OCI-LY3 (cell line): ENCODE measurements at regions not wholly inside any gene's neighbourhood (a gene's known extent, or its start where the extent isn't known, plus 50 kb on each side); places are given as distances from the start of the nearest gene placed in this dataset.

ENCODE experiments used
- H2AFZ ChIP-seq: fragments of 200-600, 300-600 bp; shearing (Covaris generic); 2 replicates; pipeline ENCODE4 v1.6.0; 2014; ENCODE audit warnings: antibody characterized with exemption, low read depth, low read length
- H3K27ac ChIP-seq: fragments of 200-600, 300-600 bp; sonication (generic); 2 replicates; pipeline ENCODE4 v1.5.1; 2014; ENCODE audit warnings: mild to moderate bottlenecking, low read length, moderate library complexity, mixed read lengths
- H3K27me3 ChIP-seq: fragments of 200-600, 300-600 bp; sonication (generic); 2 replicates; pipeline ENCODE4 v1.6.1; 2014; ENCODE audit warnings: low read depth, low read length, mixed read lengths
- H3K36me3 ChIP-seq: fragments of 200-600, 300-600 bp; sonication (generic); replicated peaks from 2 replicates; pipeline ENCODE3; 2014; ENCODE audit warnings: low read depth, low read length, mixed read lengths
- H3K4me1 ChIP-seq: fragments of 300-600, 200-600 bp; sonication (generic); 2 replicates; pipeline ENCODE4 v1.6.1; 2014; ENCODE audit warnings: low read length, mixed read lengths
- H3K4me2 ChIP-seq: fragments of 200-600, 300-600 bp; sonication (generic); 2 replicates; pipeline ENCODE4 v1.6.1; 2014; ENCODE audit warnings: low read length, mixed read lengths
- H3K4me3 ChIP-seq: fragments of 300-600, 200-600 bp; sonication (generic); 2 replicates; pipeline ENCODE4 v1.5.1; 2014; ENCODE audit warnings: antibody characterized with exemption, mild to moderate bottlenecking, low read length, moderate library complexity
- H3K79me2 ChIP-seq: fragments of 300-600, 200-600 bp; shearing (Covaris generic); 2 replicates; pipeline ENCODE4 v1.6.1; 2014; ENCODE audit warnings: mild to moderate bottlenecking, low read length, mixed read lengths
- H3K9ac ChIP-seq: fragments of 300-600, 200-600 bp; shearing (Covaris generic); 2 replicates; pipeline ENCODE4 v1.6.0; 2014; ENCODE audit warnings: mild to moderate bottlenecking, low read length, moderate library complexity
- H3K9me3 ChIP-seq: fragments of 200-600, 300-600 bp; shearing (Covaris generic); 2 replicates; pipeline ENCODE4 v1.6.1; 2014; ENCODE audit warnings: low read length, mixed read lengths; ENCODE audit not compliant: insufficient read depth
- H4K20me1 ChIP-seq: fragments of 200-600, 300-600 bp; sonication (generic); 2 replicates; pipeline ENCODE4 v1.6.1; 2016; ENCODE audit warnings: low read length, mixed read lengths; ENCODE audit not compliant: insufficient read depth
- EZH2phosphoT487 ChIP-seq: fragments of 200-600 bp; shearing (Covaris generic); IDR thresholded peaks from 2 replicates; pipeline ENCODE4 v1.6.1; 2018; ENCODE audit warnings: antibody characterized with exemption, mixed run types, low read depth
- TF ChIP-seq, protein P1 (sequence below): fragments of 200-600, 300-600 bp; sonication (generic); IDR thresholded peaks from 2 replicates; pipeline ENCODE4 v1.5.1; 2014; ENCODE audit warnings: antibody characterized with exemption, low read length, low read depth

DNA sequence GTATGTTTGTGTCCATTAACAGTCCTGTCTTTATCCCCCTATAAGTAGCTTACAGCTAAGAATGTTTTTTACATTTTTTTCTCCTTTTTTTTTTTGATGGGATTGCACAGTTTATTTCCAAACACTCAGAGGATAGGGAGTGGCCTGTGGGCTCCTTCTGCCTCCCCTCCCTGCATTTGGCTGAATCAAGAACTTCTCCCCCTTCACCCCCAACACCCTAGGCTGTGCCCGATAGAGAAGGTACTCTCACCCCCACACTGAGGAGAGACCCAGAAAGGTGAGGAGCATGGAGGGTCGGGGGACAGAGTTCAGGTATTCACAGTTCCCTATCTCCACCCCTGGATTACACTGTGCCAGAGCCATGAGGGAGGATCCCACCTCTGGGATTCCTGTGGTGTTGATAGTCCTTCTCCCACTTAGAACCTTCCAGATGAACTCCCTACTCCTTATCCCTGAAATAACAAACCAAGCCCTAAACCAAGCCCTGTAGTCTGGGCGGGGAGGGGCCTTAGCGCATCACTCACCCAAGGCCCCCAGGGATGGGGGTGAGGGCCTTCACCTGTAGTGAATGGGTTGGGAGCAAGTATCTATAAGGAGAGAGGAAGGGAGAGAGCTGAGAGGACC, 97.1 kb downstream of the ADAMTS15 start:
- no peak overlapping the region for H2AFZ ChIP-seq
- H3K4me1 ChIP-seq, result no peaks in the 10 kb centered on the region
- no peaks in the 10 kb centered on the region for H3K79me2 ChIP-seq
- H3K27ac ChIP-seq, result no peak overlapping the region
- H4K20me1 ChIP-seq, result no peaks in the 10 kb centered on the region
- H3K9ac ChIP-seq, result no peak overlapping the region
- peaks cover 32% of the 10 kb centered on the region for H3K27me3 ChIP-seq
- H3K4me2 ChIP-seq, result no peak overlapping the region
- no peaks in the 10 kb centered on the region for H3K36me3 ChIP-seq
- no peaks in the 10 kb centered on the region for H3K9me3 ChIP-seq
- no peak overlapping the region for H3K4me3 ChIP-seq
- no peak for TF ChIP-seq EZH2phosphoT487
- TF ChIP-seq, protein P1, sequence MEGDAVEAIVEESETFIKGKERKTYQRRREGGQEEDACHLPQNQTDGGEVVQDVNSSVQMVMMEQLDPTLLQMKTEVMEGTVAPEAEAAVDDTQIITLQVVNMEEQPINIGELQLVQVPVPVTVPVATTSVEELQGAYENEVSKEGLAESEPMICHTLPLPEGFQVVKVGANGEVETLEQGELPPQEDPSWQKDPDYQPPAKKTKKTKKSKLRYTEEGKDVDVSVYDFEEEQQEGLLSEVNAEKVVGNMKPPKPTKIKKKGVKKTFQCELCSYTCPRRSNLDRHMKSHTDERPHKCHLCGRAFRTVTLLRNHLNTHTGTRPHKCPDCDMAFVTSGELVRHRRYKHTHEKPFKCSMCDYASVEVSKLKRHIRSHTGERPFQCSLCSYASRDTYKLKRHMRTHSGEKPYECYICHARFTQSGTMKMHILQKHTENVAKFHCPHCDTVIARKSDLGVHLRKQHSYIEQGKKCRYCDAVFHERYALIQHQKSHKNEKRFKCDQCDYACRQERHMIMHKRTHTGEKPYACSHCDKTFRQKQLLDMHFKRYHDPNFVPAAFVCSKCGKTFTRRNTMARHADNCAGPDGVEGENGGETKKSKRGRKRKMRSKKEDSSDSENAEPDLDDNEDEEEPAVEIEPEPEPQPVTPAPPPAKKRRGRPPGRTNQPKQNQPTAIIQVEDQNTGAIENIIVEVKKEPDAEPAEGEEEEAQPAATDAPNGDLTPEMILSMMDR, result no peak

DNA sequence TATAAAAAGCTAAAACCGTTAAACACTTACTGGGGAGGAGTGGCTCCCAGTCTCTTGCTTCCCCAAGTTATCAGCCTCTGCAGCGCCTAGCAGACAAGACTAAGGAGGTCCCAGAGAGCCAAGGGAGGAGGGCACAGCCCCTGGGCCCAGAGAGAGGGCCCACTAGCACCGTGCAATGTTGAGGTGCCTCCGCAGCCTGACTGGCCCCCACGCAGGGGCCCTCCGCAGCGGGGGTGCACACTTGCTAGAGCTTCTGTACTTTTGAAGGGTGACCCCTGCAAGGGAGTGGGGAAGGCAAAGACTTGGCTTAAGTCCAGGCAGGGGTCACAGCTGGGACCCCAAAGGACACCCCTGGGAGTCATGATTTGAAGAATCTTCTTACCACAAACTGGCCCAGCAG, 98.0 kb downstream of the ADAMTS15 start:
- Histone ChIP-seq H3K27ac (no peak overlapping the region), H3K27me3 (peaks cover 25% of the 10 kb centered on the region), H3K4me2 (no peak overlapping the region), H4K20me1 (no peaks in the 10 kb centered on the region), H3K79me2 (no peaks in the 10 kb centered on the region), H3K9me3 (no peaks in the 10 kb centered on the region), H2AFZ (no peak overlapping the region), H3K4me3 (no peak overlapping the region), H3K9ac (no peak overlapping the region), H3K36me3 (no peaks in the 10 kb centered on the region), H3K4me1 (peaks cover 5% of the 10 kb centered on the region; the same call in 1 of the 2 replicates)
- no peak for TF ChIP-seq EZH2phosphoT487
- TF ChIP-seq, protein P1, result no peak

DNA sequence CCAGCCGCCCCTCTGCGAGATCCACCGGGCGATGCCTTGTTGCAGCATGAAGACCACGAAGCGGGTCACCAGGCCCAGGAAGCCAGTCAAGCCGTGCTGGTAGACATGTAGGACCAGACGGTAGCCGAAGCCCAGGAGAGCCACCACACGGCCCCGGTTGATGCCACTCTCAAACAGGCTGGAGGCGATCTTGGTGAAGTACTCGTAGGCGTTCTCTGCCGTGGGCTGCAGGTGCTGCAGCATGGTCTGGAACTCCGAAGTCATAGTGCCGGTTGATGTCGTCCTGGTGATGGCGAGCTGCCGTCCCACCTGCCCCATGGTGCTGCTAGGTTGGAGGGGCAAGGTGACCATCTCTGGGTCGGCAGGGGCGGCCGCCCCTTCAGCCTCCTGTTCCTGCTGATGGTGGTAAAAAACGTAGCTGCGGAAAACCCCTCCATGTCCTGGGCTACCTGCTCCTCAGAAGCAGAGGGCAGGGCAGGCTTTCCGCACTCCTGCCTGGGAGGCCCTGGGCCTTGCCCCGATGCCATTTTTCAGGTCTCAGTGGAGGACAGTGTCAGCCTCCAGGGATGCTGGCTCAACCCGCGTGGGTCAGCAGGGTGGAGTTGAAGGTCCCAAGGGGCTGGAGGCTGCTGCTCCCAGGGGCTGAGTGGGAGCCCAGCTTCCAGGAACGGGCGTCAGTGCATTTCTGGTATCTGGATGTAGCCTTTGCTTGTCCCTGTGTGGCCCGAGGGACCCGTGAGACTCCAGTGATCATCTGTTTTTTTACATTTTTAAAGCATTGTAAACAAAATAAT, 98.7 kb downstream of the ADAMTS15 start:
- Histone ChIP-seq H3K27me3 (peaks cover 18% of the 10 kb centered on the region), H3K36me3 (no peaks in the 10 kb centered on the region), H3K4me1 (peaks cover 5% of the 10 kb centered on the region; the same call in 1 of the 2 replicates), H3K4me2 (no peak overlapping the region), H3K79me2 (no peaks in the 10 kb centered on the region), H4K20me1 (no peaks in the 10 kb centered on the region), H3K27ac (no peak overlapping the region), H2AFZ (no peak overlapping the region), H3K9ac (no peak overlapping the region), H3K9me3 (no peaks in the 10 kb centered on the region), H3K4me3 (no peak overlapping the region)
- no peak for TF ChIP-seq EZH2phosphoT487
- TF ChIP-seq, protein P1, result no peak

DNA sequence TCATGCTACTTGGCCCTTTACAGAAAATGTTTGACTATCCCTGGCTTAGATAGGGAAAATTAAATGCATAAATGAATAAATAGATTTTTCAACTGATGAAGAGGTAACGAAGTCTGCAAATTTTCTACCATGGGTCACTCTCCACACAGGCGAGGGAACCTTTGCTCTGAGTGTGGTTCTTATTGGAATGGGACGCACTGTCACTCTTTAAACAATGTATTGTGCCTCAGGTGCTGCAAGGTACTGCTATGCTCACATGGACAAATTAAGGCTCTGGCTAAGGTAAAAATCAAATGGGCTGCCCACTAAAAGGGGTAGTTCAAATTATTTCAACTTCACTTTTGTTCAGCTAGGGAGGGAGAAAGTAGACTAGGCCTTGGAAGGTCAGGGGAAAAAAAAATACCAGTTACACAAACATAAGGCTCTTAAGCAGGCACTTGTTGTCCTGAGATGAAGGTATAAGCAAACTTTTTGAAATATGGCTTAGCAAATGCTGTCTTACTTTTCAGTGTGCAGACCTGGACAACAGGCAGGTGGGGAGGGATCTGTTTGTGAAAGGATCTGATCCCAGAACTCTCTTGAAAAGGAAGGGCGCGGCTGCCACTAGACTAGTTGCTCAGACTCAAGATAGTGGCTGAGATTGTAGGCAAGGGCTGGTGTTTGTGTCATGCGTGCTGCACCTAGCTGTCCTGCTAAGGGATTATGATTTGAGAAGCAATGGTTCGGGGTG, 99.5 kb downstream of the ADAMTS15 start:
- H3K79me2 ChIP-seq, result no peaks in the 10 kb centered on the region
- H3K27me3 ChIP-seq, result peaks cover 20% of the 10 kb centered on the region
- no peaks in the 10 kb centered on the region for H4K20me1 ChIP-seq
- no peak overlapping the region for H3K4me2 ChIP-seq
- H2AFZ ChIP-seq, result no peak overlapping the region
- H3K9ac ChIP-seq, result no peak overlapping the region
- H3K27ac ChIP-seq, result no peak overlapping the region
- TF ChIP-seq EZH2phosphoT487, result no peak
- TF ChIP-seq, protein P1, result no peak
- H3K36me3 ChIP-seq, result no peaks in the 10 kb centered on the region
- H3K4me3 ChIP-seq, result no peak overlapping the region
- H3K9me3 ChIP-seq, result no peaks in the 10 kb centered on the region
- peaks cover 5% of the 10 kb centered on the region; the same call in 1 of the 2 replicates for H3K4me1 ChIP-seq
